Hematopoietic multipotent progenitor cell treated with erythropoietin and hydrocortisone succinate and interleukin-3 and kit ligand, for 8 days (in vitro differentiated cells): ENCODE measurements at regions not wholly inside any gene's neighbourhood (a gene's known extent, or its start where the extent isn't known, plus 50 kb on each side); places are given as distances from the start of the nearest gene placed in this dataset.
"Not testable (repeated sequence)": the region's sequence is repeated elsewhere in the genome, so short reads cannot be mapped to it uniquely, and the experiment has no call there.

Source experiments
- DNase-seq: peaks from one replicate; pipeline ENCODE4 v3.0.0-alpha.2; 2015

DNA sequence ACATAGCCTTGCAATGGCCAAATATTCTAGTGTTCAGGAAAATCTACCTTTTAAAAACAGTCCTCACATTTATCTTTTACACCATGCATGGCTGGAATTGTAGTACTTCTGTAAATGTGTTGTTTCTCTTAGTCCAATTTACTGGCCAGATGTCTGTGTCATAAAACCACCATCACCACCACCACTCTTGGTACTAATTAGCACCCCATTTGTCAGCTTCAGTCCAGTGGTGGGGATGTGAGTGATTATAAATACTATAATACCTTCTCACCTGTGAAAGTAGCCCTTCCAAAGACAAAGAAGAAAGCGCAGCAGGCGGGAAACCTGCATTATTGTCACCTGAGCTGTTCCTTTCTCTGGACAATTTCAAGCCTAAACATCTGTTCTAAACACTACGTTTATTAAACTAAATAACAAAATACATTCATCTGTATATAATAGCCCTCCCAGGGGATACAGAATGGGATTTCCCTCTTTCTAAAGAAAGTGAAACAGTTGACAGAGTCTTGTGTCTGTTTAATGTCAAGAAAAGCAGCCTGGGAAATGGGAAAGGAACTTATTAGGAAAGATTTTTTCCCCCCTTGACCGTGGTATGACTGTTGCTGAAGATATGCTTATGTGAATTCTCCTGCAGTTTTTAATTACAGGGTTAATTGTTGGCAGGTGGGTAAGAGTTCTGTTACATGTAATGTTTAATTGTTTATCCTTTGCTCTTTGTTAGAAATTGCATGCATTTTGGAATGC is 144.5 kb upstream of the NUDT12 start:
- DNase-seq, result no peak

DNA sequence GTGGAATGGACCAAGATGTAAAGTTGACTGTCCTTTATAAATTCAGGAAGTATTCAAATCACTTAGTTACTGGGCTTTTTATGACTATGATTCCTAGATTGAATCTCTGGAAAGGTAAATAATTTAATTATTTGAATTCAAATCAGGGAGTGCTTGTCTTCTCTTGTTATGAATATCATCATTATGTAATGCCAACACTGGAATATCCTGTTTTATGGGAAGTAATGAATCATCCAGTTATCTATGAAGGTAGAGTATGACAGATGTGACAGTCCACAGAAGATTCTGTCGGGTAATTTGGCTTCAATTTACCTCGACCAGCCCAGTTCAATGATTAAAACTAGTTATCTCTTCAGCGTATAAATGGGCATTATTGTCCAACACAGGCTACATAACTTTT is 141.0 kb upstream of the NUDT12 start:
- no peak for DNase-seq

DNA sequence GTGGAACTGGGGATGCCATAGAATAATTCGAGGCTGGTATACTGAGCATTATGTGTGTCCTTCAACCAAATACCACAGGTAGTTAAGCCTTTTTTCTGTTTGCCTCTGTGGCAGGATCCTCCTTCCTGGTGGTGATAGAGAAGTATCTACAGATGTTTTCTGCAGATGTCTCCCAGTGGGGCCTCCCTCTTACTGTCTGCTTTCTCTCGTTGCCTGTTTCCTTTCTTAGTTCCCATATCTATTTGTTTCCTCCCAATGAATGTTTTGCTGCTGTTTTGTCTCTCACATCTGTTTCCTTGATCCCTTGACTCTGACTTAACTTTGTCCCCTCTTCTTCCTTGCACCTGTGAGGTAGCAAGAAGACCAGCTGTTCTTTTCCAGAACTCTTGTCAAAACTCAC is 130.9 kb upstream of the NUDT12 start:
- no peak for DNase-seq

DNA sequence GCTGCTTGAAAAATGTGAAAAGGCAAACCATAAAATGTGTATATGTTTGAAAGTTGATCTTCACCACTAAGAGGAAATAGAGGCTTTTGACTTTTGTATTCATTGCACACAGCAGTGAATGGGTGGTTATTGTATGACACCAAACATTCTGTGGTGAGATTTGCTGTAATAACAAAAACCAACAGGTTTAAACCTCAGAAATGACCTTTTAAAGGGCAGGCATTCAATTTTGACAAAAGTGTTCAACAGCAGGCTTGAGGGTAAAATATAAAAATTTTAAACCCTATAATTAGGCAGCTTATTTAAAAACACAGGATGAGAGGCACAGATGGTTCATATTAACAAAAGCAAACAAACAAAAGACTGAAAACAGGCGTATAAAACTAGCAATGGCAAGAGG is 128.1 kb upstream of the NUDT12 start:
- no peak for DNase-seq

DNA sequence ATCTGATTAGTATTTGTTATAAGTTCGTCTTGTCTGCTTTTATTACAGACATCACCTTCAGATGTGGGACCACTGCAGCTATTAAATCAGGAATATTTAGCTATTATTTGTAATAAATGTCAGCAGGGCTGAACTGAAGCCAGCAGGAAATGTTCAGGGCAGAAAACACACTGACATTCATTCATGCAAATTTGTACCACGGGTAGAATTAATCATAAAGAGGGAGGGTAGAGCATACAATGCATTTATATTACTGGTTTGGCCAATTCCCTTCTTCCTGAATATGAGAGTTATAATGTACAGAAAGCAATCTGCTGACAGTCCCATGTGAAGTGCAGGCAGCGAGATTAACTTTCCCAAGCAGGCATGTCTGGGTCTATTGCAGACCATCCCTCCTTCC is 117.3 kb upstream of the NUDT12 start:
- no peak for DNase-seq

DNA sequence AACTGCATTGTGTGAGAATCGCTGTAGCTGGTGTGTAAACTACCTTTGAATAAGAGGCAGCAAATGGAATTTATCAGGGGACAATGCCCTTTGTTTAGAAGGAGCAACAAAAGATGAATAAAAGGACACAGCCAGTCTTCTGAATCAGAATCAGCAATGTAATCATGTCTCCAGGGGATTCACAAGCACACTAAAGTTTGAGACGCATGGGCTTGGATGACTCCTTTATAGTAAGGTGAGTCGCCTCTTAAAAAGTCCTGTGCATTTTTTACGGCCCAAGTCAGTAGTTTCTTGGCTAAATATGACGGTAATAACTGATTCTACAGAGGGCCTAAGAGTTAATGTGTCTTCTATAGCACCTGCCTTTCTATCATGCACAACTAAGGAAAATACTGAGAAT is 113.6 kb upstream of the NUDT12 start:
- DNase-seq, result not testable (repeated sequence)

DNA sequence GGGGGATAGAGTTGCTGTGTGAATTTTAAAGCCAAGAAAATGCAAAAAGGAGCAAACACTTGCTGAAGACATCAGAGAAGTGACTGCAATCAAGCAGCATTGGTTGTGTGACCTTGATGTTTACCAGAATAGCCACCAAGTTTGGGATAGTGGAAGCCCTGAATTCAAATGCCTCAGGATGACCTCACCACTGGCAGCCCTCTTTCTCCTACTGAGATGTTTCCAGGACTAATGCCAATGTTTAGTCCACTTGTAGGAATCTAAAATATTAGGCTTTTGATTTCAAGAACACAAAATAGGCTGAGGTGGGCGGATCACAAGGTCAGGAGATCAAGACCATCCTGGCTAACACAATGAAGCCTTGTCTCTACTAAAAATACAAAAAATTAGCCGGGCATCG is 112.2 kb upstream of the NUDT12 start:
- DNase-seq, result no peak

DNA sequence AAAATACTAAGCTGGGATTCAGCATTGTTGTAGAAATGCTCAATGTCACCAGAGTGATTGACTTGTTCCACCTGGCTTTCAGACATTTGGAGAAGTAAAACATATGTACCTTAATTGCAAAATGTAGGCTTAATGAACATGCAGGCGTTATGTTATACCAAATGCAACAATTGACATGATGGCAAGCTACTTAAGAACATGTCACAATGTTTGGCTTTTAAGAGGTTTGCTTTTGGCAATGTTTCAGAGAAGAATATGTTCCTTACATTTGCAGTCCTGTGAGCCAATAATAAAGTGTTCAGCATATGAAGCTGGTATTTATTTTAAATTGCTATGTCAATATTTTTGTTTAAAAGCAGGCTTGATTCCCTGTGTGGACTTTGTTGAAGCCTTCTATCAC is 111.7 kb upstream of the NUDT12 start:
- no peak for DNase-seq

DNA sequence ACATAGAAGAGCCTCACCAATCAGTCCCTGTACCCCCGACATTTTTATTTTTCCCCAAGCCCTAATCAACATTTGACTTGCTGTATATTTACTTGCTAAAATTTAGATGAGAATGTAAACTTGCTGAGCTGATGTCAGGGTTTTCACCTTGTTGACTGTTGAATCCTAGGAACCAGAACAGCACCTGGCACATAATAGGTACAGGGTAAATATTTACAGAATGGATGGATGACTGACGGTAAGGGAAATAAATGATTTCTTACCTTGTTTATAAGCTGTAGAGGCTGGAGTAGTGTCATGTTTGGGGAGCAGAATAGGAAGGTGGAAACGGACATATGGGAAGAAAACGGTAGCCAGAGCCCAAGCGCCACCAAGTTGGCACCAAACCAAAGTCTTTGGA is 107.0 kb upstream of the NUDT12 start:
- no peak for DNase-seq

DNA sequence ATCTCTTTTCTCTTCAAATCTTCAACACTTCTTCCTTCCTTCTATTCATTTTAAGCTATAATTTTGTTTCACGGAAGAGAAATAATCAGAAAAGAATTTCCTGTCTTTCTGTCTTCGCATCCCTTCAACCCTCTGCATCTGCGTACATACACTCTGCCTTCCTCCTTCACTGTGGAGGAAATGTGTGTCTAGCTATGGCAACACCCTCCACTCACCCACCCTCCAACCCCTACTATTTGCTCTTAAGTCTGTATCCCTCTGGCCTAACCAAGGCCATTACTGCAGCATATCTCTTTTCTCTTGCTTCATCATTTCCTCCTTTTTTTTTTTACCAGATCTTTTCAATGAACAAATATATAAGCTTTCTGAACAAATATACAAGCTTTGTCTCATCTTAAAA is 105.7 kb upstream of the NUDT12 start:
- no peak for DNase-seq

DNA sequence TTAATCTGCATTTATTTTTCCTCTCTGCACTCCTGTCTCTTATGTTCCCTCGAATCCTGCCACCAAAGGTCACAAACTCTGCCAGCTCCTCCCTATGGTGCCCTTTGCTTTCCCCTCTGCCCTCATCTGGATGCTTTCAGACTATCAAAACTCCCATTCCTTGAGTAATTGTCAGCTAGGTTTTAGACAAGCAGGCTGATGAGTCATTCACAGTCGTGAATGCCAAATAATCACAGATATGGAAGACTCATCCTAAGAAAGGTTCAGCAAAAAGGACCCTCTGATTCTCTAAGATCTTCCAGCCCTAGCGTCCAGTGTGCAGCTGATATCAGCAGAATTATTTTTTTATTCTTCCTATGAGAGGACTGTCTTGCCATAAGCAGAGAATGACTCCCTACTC is 104.5 kb upstream of the NUDT12 start:
- DNase-seq, result no peak

DNA sequence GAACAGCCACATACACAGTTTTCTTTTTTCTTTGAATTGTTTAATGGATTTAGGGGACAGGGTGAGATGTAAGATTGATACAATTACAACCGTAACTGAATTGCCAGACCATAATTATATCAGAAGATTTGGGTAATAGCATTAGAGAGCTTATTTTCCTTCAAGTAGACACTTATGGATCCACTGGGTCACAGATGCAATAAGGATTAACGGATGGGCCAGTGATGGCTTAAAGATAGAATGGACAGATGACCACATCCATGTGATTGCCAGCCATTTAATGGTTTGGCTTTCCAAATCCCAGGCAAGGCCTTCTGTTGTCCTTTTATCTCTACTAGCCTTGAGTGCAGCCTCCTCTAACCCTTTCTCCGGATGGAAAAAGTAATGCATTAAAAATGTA is 94.7 kb upstream of the NUDT12 start:
- DNase-seq, result no peak

DNA sequence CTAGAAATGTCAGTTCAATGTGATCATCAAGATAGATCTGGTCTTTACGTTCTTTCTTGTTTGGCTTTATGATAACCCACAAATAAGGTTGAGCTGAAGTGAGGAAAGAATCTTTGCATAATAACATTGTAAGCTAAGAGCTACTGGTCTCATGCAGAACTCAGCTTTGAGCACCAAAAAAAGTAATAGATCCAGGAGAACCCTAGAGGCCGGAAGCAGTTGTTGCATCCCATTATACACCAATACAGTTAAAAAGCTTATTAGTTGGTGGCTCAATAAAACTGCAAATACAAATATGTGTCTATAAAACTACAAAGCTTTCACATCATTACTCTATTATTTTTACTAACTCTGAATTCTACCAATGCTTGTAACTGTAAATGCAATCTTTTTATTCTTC is 85.5 kb upstream of the NUDT12 start:
- DNase-seq, result no peak

DNA sequence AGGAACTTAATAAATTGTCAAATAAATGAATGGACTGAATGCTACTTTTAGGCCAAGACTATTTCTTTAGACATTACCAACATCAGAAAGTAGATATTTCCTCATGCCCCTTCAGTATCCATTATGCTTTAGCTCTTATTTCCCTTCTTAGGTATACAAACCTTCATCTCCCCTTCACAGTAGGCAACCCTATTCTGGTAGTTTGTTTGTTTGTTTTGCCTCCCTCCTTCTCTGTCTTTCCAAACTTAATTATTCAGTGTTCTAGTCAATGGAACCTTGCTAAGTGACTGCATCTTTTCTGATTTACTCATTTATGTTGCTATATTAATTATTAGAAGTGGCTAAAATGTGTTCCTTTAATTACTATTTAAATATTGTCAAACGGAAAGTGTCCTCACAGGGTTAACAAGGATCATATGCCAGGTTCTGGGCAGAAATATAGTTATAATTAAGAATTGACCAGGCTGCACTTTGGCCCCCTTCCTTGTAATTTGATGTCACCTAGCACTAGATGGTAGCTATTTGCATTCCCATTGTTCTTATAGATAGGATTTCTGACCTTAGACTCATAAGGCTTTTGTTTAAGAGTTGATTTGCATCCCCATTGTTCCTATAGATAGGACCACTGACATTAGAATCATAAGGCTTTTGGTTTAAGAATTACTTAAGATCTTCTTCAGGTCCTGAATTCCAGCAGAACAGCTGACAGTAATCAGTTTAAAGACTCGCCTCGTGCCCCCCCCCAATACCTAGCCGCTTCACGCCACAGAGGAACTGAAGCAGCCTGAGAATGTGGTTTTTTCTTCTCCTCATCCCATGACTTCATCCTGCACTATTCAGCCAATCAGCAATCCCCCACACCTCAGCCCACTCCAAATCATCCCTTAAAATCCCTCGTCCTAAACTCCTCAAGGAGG is 84.4 kb upstream of the NUDT12 start:
- no peak for DNase-seq

DNA sequence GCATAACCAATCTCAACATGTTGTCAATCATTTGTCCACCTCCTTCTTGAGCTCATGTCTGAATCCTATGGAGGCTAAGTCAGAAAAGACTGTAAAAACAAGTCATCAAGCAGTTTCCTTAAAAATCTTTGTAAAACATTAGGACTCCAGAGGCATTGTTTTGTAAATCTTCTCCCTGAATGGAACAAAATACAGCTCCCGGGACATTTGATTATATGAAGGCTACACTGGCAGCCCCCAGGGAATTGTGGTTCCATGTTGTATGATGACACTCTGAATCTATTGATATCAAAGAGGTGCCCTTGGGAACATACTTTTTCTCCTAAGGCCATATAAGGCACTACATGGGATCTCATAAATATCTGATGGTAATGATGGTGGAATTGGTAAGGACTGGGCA is 83.2 kb upstream of the NUDT12 start:
- DNase-seq, result no peak

DNA sequence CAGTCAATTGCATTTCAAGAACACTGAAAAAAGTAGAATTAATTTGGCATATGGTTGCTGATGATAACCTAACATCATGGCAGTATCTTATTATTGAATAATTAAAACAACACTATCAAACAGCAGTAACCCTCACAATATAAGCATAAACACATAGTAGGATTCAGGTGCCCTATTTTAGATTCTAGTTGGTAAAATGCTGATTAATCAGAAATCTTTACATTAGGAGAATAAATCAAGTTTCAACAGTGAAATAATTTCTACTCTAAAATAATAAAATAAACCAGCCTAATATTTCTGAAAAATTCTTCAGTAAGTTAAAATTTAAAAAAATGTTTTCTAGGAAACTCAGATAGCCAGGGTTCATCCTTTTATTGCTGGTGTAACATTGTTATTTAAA is 76.4 kb upstream of the NUDT12 start:
- DNase-seq, result no peak

DNA sequence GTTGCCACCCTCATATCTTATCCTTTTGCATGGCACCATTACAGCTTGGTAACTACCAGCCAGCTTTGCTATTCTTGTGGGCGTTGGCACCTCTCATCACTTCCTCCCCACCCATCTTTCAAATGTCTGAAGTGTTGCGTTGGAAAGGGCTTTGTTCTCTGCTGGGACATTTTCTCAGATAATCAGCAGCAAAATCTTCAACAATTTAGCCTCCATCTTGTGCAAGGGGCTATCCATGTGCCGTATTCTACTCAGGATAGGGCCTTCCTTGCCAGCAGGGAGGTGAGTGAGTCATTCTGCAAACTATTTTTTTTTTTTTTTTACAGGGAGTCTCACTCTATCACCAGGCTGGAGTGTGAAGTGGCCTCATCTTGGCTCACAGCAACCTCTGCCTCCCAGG is 62.1 kb upstream of the NUDT12 start:
- DNase-seq, result no peak

DNA sequence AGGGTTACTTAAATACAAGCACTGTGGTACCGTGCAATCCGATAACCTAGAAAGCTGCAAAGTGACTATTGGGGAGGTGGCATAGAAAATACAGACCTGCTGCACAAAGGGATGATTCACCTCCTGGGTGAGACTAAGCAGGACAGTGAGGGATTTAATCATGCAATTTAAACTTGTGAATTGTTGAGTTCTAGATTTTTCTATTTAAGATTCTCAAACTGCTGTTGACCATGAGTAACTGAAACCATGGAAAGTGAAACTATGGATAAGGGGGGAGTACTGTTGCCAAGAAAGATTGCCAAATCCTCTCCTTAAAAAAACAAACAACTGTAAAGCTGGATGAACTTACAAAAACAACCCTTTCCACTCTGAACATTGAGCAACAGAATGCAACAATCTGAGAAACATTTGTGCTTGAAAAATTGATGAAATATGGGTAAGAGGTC is 61.5 kb upstream of the NUDT12 start:
- DNase-seq, result no peak

DNA sequence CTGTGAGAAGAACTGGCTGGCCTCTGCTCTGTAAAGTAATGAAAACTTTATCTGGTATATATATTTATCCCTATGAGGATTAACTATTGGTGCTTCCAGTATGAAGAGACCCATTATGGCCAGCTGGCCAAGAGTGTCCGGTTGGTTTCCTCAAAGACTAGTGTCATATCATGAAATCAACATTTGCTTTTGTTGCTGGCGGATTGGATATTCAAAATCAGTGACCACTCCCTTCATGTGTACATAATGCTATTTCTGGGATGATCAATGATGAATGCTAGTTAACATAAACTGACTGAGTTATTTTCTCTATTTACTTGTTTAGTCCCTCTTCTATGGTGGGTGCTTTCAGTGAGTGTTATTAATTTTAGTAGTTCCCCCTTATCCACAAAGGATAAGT is 60.8 kb upstream of the NUDT12 start:
- DNase-seq, result no peak

DNA sequence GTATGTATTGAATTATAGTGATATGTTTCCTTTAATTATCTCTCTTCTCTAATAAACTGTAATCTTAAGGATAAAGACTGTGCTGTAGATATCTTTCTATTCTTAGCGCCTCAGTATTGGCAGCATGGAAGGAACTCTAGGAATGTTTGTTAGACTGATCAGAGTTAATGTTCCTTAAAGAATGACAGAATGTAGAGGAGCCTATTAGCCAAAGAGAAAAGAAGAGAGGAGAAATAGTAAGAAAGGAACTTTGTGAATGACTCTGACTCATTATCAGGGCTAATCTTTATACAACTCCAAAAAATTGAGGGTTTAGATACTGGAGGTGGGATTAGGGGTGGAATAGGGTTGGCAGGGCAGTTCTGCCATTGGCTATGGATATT is 59.0 kb upstream of the NUDT12 start:
- no peak for DNase-seq

DNA sequence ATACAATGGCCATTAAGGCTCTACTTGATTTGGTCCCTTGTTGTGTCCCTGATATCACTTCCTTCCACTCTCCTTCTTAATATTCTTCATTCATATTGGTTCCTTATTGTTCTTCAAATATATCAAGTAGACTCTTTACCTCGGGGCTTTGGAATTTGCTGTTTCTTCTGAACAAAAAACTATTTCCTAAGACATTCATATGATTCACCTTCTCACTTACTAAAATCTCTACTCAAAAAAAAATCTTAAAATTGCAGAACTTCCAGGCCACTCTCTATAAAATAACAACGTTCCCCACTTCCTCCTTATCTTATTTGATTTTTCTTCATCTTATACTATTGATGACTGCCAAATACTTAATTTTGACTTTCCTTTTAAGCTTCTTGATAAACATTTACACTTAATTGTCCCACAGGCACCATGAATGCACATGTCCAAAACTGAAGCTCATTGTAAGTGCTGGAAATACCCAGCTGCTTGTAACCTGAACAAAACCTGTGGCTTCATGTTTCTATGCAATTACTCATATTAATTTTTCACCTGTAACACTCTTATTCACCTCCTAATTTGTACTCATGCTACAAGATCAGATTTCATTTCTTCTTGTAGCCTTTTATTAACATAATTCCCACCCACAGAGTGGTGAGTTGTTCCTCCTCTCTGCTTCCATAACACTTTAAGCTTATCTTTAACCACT is 58.4 kb upstream of the NUDT12 start:
- no peak for DNase-seq

DNA sequence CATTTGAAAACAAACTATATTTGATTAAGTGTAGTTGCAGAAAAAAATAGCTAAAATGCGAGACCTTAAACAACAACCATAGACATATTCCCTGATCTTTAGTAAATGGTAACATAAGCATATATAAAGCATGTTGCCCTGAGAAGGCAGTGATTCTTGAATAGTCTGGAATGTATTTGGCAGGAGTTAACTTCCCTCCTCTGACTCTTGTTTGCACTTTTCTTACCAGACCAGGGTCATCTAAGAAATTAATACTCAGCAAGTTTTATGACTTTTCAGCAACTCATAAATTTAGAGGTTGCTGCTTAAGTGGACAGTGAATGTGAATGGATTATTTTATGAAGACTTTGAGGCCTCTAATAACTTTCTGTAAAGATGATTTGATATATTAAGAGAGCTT is 55.3 kb upstream of the NUDT12 start:
- no peak for DNase-seq

DNA sequence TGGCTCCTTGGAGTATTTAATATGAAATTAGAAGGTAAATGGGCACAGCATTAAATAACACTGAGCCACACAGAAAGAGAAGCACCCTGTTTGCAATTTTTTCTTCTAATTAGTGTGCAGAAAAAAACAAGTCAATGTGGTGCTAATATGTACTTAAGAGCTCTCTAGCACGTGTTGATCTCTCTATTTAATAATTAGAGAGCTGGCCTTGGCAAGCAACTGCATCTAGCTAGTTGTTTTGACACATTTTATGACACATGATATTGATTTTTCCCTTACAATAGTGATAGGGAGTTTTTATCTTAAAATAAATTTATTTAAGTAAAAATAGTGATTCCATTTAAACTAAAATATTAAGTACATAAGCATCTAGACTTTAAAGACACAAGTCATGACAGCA is 54.5 kb upstream of the NUDT12 start:
- no peak for DNase-seq

DNA sequence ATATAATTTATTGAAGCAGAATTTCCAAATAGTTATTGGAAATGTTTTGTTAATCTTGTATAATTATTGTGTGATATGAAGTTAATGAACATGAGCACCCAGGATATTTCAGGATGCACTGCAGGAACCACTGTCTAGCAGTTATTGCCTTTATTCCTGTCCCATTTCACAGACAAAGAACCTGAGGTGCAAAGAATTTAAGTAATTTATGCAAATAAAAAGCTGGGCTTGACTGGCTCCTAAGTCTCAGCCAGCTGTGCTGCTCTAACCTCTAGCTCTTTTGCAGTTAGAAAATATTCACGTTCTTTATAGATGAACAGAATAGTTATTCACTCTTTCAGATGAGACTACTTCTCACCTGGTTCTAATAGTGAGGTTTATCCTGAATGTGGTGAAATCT is 50.0 kb upstream of the NUDT12 start:
- DNase-seq, result no peak
